ENCODE measurements at regions not wholly inside any gene's neighbourhood (a gene's known extent, or its start where the extent isn't known, plus 50 kb on each side); places are given as distances from the start of the nearest gene placed in this dataset.
"Not testable (repeated sequence)": the region's sequence is repeated elsewhere in the genome, so short reads cannot be mapped to it uniquely, and the experiment has no call there.

GRCh38 chr16:58882292-58882691 lies 148.2 kb upstream of the GOT2 start (continued):
- TF ChIP-seq RFX5 (IDR thresholded peaks at IDR 0.05; ENCODE audit: low read depth, low read length), result no peak
- TF ChIP-seq, protein P1, sequence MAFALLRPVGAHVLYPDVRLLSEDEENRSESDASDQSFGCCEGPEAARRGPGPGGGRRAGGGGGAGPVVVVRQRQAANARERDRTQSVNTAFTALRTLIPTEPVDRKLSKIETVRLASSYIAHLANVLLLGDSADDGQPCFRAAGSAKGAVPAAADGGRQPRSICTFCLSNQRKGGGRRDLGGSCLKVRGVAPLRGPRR (CRISPR knock-in tag; IDR thresholded peaks at IDR 0.05), result no peak

DNA sequence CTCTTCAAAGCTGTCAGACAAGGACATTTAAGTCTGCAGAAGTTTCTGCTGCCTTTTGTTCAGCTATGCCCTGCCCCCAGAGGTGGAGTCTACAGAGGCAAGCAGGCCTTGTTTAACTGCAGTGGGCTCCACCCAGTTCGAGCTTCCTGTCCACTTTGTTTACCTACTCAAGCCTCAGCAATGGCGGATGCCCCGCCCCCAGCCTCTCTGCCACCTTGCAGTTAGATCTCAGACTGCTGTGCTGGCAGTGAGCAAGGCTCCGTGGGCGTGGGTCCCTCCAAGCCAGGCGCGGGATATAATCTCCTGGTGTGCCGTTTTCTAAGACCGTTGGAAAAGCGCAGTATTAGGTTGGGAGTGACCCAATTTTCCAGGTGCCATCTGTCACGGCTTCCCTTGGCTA lies 144.5 kb upstream of the GOT2 start:
- H3K4me3 ChIP-seq; H3K9ac ChIP-seq (ENCODE audit: insufficient read depth in 1 of 2, low read depth in 2 of 2, low read length in 2 of 2); H3K27ac ChIP-seq (ENCODE audit: extremely low read depth, low read depth, low read length); in situ Hi-C loops (cut with MboI); ATAC-seq; H4K20me1 ChIP-seq (replicated peaks; ENCODE audit: control insufficient read depth, insufficient read depth, low read length); H3K4me1 ChIP-seq (replicated peaks in 1 of 2; ENCODE audit: control insufficient read depth in 2 of 2, insufficient read depth in 2 of 2, low read length in 2 of 2); H3K9me3 ChIP-seq (replicated peaks; ENCODE audit: control insufficient read depth, insufficient read depth, low read depth, low read length); CTCF ChIA-PET (ENCODE audit: low intra/inter-chr PET ratio); H3K27me3 ChIP-seq (ENCODE audit: control insufficient read depth in 2 of 2, insufficient read depth in 2 of 2, low read length in 2 of 2); FAIRE-seq; H3K79me2 ChIP-seq (ENCODE audit: control insufficient read depth, insufficient read depth, low read length); H3K9me1 ChIP-seq (ENCODE audit: control insufficient read depth, insufficient read depth, low read length); DNase-seq (ENCODE audit: extremely low read depth in 1 of 4, low spot score in 3 of 4); intact Hi-C loops (cut with micrococcal nuclease); H2AFZ ChIP-seq (ENCODE audit: low read depth, low read length); H3K36me3 ChIP-seq (ENCODE audit: control insufficient read depth, insufficient read depth, low read length); BruUV-seq (replicated peaks); H3K4me2 ChIP-seq (ENCODE audit: insufficient read depth, low read length): not testable (repeated sequence)
- peak in 1 of 3 experiments; percentile 24 for TF ChIP-seq YY1 (IDR thresholded peaks at IDR 0.05; ENCODE audit: borderline replicate concordance in 1 of 3, control insufficient read depth in 1 of 3, extremely low read depth in 1 of 3, insufficient read depth in 3 of 3, insufficient read length in 1 of 3, insufficient replicate concordance in 2 of 3, low read depth in 1 of 3, low read length in 2 of 3)
- WGBS (ENCODE audit: insufficient coverage, low coverage, missing lambda C conversion rate), result 29% methylated on average over 11 of the region's 11 CpGs
- POLR2A ChIA-PET, result interaction anchor here (0.6 kb wide), 1 partner anchor 1771 kb away, joined by 4 read pairs; no protein-coding TSS in a partner anchor
